ENCODE measurements at regions not wholly inside any gene's neighbourhood (a gene's known extent, or its start where the extent isn't known, plus 50 kb on each side); places are given as distances from the start of the nearest gene placed in this dataset.

DNA sequence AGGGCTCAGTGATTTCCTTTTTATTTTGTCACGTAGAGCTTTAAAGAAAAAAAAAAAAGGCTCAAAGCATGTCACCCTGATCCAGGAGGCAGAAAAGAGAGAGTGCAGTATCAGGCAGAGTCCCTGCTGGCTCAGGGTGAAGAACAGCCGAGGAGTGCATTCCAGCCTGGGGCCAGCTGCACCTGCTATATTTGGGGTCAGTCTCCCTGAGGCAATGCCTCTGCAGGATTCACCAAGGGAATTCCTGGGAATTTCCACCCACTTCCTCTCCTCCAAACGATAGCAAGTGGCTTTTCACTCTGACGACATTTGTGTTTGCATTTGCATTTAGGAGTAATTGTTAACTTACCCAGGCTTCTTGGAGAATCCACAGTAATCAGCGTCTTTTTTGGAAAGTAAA is 202.9 kb upstream of the CTNNB1 start:
- H3K9me3 ChIP-seq (ENCODE audit: low read depth): no peaks in the 10 kb centered on the region
- H3K36me3 ChIP-seq: no peaks in the 10 kb centered on the region
- peak overlapping the region; percentile 55 for H3K27ac ChIP-seq
- peak in 1 of 2 donors; percentile 58 for DNase-seq (ENCODE audit: low read depth in 1 of 2, low spot score in 1 of 2)
- TF ChIP-seq, protein P1, sequence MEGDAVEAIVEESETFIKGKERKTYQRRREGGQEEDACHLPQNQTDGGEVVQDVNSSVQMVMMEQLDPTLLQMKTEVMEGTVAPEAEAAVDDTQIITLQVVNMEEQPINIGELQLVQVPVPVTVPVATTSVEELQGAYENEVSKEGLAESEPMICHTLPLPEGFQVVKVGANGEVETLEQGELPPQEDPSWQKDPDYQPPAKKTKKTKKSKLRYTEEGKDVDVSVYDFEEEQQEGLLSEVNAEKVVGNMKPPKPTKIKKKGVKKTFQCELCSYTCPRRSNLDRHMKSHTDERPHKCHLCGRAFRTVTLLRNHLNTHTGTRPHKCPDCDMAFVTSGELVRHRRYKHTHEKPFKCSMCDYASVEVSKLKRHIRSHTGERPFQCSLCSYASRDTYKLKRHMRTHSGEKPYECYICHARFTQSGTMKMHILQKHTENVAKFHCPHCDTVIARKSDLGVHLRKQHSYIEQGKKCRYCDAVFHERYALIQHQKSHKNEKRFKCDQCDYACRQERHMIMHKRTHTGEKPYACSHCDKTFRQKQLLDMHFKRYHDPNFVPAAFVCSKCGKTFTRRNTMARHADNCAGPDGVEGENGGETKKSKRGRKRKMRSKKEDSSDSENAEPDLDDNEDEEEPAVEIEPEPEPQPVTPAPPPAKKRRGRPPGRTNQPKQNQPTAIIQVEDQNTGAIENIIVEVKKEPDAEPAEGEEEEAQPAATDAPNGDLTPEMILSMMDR (IDR thresholded peaks at IDR 0.05; ENCODE audit: low read depth, low read length): no peak
- peaks cover 14% of the 10 kb centered on the region for H3K4me1 ChIP-seq (ENCODE audit: low read depth)
- no peak overlapping the region for H3K4me3 ChIP-seq
- no peaks in the 10 kb centered on the region for H3K27me3 ChIP-seq

DNA sequence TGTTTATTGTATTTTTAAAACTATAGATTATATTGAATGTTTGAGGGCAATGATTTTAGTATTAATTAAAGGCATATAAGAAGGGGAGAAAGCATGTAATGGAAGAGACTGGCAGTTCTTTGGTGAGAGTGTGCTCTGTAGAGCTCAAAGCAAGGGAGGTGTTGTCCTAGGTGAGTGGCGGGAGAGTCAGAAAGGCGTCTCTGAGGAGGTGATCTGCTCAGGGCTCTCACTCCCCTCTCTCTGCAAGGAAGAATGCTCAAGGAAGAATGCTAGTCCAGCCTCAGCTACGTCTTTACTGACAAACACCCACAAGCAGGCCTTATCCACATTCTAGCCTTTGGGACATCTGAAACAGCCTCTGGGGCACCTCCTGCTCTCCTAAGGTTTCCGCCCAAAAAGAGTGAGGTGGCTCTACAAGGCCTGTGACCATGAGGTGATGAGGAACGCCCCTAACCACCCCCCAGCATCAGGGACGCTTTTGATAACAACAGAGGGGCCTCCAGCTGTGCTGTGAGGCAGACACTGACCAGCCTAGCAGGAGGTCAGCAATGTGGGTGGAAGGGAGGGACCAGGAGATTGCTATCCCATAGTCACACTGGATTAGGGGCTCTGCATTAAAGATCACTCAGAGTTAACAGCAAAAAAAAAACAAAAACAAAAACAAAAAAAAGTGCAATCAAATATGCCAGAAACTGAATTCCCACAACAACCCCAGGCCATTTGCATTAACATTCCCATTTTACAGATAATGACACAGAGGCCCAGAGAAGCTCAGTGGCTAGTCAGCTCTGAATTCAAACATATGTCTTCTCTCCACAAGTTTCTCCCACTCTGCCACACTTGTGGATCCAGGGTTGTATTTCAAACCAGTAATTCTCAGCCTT is 202.2 kb upstream of the CTNNB1 start:
- Histone ChIP-seq H3K4me1 (ENCODE audit: low read depth) (peaks cover 14% of the 10 kb centered on the region), H3K27ac (peak overlapping the region; percentile 55), H3K27me3 (no peaks in the 10 kb centered on the region), H3K9me3 (ENCODE audit: low read depth) (no peaks in the 10 kb centered on the region), H3K4me3 (no peak overlapping the region), H3K36me3 (no peaks in the 10 kb centered on the region)
- peak in 1 of 2 donors; percentile 7 for DNase-seq (ENCODE audit: low read depth in 1 of 2, low spot score in 1 of 2)
- TF ChIP-seq, protein P1 (IDR thresholded peaks at IDR 0.05; ENCODE audit: low read depth, low read length): no peak

DNA sequence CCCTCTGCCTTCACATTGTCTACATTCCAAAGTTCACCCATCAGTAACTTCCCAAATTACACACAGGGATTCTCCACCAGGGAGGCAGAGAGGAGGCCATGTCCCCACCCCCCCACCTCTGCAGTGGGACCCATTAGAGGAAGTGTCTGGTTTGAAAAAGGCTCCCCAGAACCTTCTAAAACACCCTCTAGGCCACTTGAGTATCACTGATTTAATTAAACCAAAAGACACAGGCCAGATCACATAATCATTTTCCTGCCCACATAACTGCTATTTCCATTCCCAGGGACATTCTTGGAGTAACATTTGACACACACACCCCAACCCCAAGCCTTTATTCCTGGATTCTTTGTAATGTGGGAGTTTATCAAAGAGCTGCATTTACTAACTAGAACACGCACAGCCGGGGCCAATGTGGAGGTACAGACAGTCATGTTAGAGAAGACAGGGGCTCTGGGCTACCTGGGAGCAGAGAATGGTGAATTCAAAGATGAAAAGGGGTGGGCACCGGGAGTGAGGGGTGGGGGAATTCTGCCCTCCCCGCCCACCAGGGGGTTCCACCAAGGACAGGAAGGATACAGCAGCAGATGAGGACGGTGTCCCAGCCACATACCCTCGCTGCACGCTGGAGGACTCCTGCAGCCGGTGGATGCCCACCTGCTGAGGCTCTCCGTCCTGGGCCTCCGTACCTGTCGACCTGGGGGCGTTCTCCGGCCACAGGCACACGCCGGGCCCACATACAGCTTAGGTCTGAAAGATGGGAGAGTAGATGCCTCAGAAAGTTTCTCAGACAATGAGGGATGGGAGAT is 201.4 kb upstream of the CTNNB1 start:
- Histone ChIP-seq H3K36me3 (no peaks in the 10 kb centered on the region), H3K27me3 (no peaks in the 10 kb centered on the region), H3K9me3 (ENCODE audit: low read depth) (no peaks in the 10 kb centered on the region), H3K27ac (no peak overlapping the region), H3K4me3 (no peak overlapping the region), H3K4me1 (ENCODE audit: low read depth) (peaks cover 14% of the 10 kb centered on the region)
- TF ChIP-seq, protein P1 (IDR thresholded peaks at IDR 0.05; ENCODE audit: low read depth, low read length): no peak
- no peak for DNase-seq (ENCODE audit: low read depth in 1 of 2, low spot score in 1 of 2)

DNA sequence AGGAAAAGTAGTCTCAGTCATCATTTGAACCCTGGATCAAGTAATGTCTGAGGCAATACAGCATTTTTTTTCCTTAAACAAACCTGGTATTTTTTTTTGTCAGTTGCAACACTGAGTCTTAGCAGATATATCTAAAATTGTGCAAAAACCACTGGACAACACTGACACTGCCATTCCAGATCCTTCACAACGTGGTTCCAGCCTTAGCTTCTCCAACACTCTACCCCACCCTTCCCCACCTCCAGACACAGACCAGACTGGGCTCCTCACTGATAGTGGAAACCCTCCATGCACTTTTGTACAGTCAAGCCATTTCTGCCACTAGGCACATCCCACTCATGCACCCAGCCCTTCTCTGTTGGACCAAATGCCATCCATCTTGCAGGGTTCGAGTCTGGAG is 199.6 kb upstream of the CTNNB1 start:
- TF ChIP-seq, protein P1 (IDR thresholded peaks at IDR 0.05; ENCODE audit: low read depth, low read length): no peak
- DNase-seq (ENCODE audit: low read depth in 1 of 2, low spot score in 1 of 2): no peak
- no peaks in the 10 kb centered on the region for H3K36me3 ChIP-seq
- peaks cover 14% of the 10 kb centered on the region for H3K4me1 ChIP-seq (ENCODE audit: low read depth)
- H3K9me3 ChIP-seq (ENCODE audit: low read depth): no peaks in the 10 kb centered on the region
- H3K27ac ChIP-seq: no peak overlapping the region
- H3K4me3 ChIP-seq: no peak overlapping the region
- no peaks in the 10 kb centered on the region for H3K27me3 ChIP-seq

DNA sequence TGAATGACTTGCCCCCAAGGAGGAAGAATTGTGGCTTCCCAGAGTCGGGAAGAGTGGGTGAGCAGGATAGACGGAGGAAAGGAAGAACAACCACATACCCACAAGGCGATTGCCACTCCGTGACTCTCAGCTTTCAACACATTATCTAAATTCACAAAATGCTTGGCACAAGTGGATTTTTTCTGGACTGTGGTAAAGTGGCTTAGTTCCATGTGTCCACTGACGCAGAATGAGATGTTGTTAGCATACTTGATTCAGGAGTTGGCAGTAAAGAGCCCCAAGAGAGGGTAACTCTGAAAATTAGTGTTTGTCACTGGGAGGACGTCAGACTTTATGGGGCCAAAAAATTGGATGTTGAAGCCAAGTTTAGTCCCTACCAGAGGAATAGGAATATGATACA is 198.8 kb upstream of the CTNNB1 start:
- H3K27ac ChIP-seq: no peak overlapping the region

More for the DNA sequence above, 198.8 kb upstream of the CTNNB1 start:
- H3K4me3 ChIP-seq: no peak overlapping the region
- no peaks in the 10 kb centered on the region for H3K27me3 ChIP-seq
- peak in 1 of 2 donors; percentile 62 for DNase-seq (ENCODE audit: low read depth in 1 of 2, low spot score in 1 of 2)
- peaks cover 14% of the 10 kb centered on the region for H3K4me1 ChIP-seq (ENCODE audit: low read depth)
- H3K36me3 ChIP-seq: no peaks in the 10 kb centered on the region
- TF ChIP-seq, protein P1 (IDR thresholded peaks at IDR 0.05; ENCODE audit: low read depth, low read length): no peak
- H3K9me3 ChIP-seq (ENCODE audit: low read depth): no peaks in the 10 kb centered on the region
